ENCODE measurements at regions not wholly inside any gene's neighbourhood (a gene's known extent, or its start where the extent isn't known, plus 50 kb on each side); places are given as distances from the start of the nearest gene placed in this dataset.

GRCh38 chr10:121365566-121365965 lies 232.7 kb downstream of the FGFR2 start:
- DNase-seq: peak in 1 of 6 donors; percentile 49
- WGBS, 2 donors: 89 to 91% methylated on average over 24 to 29 of the region's 29 CpGs
- Histone ChIP-seq H3K4me1 (no peaks in the 10 kb centered on the region), H3K9me3 (no peaks in the 10 kb centered on the region), H3K27me3 (no peaks in the 10 kb centered on the region), H3K27ac (no peak overlapping the region), H3K4me3 (no peak overlapping the region), H3K36me3 (no peaks in the 10 kb centered on the region)
- no peak for FAIRE-seq
- intact Hi-C loops (cut with DNase I): no loop called here
- TF ChIP-seq, protein P1, sequence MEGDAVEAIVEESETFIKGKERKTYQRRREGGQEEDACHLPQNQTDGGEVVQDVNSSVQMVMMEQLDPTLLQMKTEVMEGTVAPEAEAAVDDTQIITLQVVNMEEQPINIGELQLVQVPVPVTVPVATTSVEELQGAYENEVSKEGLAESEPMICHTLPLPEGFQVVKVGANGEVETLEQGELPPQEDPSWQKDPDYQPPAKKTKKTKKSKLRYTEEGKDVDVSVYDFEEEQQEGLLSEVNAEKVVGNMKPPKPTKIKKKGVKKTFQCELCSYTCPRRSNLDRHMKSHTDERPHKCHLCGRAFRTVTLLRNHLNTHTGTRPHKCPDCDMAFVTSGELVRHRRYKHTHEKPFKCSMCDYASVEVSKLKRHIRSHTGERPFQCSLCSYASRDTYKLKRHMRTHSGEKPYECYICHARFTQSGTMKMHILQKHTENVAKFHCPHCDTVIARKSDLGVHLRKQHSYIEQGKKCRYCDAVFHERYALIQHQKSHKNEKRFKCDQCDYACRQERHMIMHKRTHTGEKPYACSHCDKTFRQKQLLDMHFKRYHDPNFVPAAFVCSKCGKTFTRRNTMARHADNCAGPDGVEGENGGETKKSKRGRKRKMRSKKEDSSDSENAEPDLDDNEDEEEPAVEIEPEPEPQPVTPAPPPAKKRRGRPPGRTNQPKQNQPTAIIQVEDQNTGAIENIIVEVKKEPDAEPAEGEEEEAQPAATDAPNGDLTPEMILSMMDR (IDR thresholded peaks at IDR 0.05): no peak
- ATAC-seq: no peak

GRCh38 chr10:121368347-121369025 lies 229.8 kb downstream of the FGFR2 start:
- no peak for DNase-seq
- TF ChIP-seq, protein P1 (IDR thresholded peaks at IDR 0.05): no peak
- ATAC-seq: peak in 2 of 4 donors; percentile 26 to 41
- Histone ChIP-seq H3K27ac (no peak overlapping the region), H3K36me3 (no peaks in the 10 kb centered on the region), H3K4me1 (no peaks in the 10 kb centered on the region), H3K4me3 (no peak overlapping the region), H3K9me3 (no peaks in the 10 kb centered on the region), H3K27me3 (no peaks in the 10 kb centered on the region)
- intact Hi-C loops (cut with DNase I): no loop called here
- 17 to 21% methylated on average over 9 of the region's 9 CpGs for WGBS, 2 donors
- no peak for FAIRE-seq

DNA sequence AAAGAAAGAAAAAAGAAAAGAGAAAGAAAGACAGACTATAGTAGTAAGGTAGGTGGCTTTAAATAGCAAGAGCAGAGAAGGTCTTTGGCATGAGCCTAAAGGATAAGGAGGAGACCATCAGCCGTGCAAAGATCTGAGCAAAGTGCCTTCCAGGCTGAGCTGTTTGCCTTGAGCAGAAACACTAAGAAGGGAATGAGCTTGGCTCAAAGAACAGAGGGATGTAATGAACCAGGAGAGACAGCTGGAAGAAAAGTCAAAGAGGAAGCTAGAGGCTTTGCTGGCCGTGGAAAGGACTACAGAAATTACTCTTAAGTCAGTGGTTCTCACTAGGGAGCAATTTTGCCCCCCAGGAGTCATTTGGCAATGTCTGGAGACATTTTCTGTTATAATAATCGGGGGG lies 228.6 kb downstream of the FGFR2 start:
- no peak overlapping the region for H3K4me3 ChIP-seq
- H3K4me1 ChIP-seq: no peaks in the 10 kb centered on the region
- H3K27me3 ChIP-seq: no peaks in the 10 kb centered on the region
- H3K36me3 ChIP-seq: no peaks in the 10 kb centered on the region
- FAIRE-seq: no peak
- no peak for DNase-seq
- no peak overlapping the region for H3K27ac ChIP-seq
- TF ChIP-seq, protein P1 (IDR thresholded peaks at IDR 0.05): no peak
- WGBS, 2 donors: 53 to 62% methylated on average over 3 of the region's 3 CpGs
- intact Hi-C loops (cut with DNase I): no loop called here
- no peaks in the 10 kb centered on the region for H3K9me3 ChIP-seq
- no peak for ATAC-seq

- no peaks in the 10 kb centered on the region for H3K4me1 ChIP-seq
- no peak for DNase-seq
- WGBS, 2 donors: 72 to 82% methylated on average over 3 of the region's 3 CpGs
- TF ChIP-seq, protein P1 (IDR thresholded peaks at IDR 0.05): no peak
- H3K36me3 ChIP-seq: no peaks in the 10 kb centered on the region
- no peaks in the 10 kb centered on the region for H3K9me3 ChIP-seq
- H3K27me3 ChIP-seq: no peaks in the 10 kb centered on the region
- H3K4me3 ChIP-seq: no peak overlapping the region
- FAIRE-seq: no peak
- intact Hi-C loops (cut with DNase I): no loop called here
- no peak for ATAC-seq
- no peak overlapping the region for H3K27ac ChIP-seq
These were observed 226.4 kb downstream of the FGFR2 start for GRCh38 chr10:121371836-121372235.

- Histone ChIP-seq H3K27ac (no peak overlapping the region), H3K4me3 (no peak overlapping the region), H3K4me1 (no peaks in the 10 kb centered on the region), H3K27me3 (no peaks in the 10 kb centered on the region), H3K9me3 (no peaks in the 10 kb centered on the region), H3K36me3 (no peaks in the 10 kb centered on the region)
- WGBS, 2 donors: 57 to 79% methylated on average over 2 of the region's 2 CpGs
- FAIRE-seq: no peak
- intact Hi-C loops (cut with DNase I): no loop called here
- no peak for ATAC-seq
- TF ChIP-seq, protein P1 (IDR thresholded peaks at IDR 0.05): no peak
- no peak for DNase-seq
These were observed 224.8 kb downstream of the FGFR2 start for GRCh38 chr10:121373411-121373810.
